ENCODE measurements at regions not wholly inside any gene's neighbourhood (a gene's known extent, or its start where the extent isn't known, plus 50 kb on each side); places are given as distances from the start of the nearest gene placed in this dataset.
"Not testable (repeated sequence)": the region's sequence is repeated elsewhere in the genome, so short reads cannot be mapped to it uniquely, and the experiment has no call there.

DNA sequence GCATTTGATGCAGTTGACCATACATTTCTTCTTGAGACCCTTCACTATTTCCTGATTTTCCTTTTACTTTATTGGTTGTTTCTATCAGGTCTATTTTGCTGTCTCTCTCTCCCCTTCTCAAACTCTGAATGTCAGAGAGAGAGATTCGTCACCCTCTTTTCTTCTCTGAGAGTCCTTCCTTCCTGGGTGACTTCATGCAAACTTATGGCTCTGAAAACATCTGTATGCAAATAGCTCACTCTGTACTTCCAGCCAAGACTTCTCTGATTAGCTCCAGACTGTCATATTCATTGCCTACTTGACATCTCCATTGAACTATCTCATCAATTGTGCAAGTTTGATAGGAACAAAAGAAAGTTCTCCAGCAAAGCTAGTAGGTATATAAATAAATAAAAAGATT is 191.7 kb upstream of the KLF6 start:
- DNase-seq (ENCODE audit: low read depth, low spot score) = no peak

DNA sequence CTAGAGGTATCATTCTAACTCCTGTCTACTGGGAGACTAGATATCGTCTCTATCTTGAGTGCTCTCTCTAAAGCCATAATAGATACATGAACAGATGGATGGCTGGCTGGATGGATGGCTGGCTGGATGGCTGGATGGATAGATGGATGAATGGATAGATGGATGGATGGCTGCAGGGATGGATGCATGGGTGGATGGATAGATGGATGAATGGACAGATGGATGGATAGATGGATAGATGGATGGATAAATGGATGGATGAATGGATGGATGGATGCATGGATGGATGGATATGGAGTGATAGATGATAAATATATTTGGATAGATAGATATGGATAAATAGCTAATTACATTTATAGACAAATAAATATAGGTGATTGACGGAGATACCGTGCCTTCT is 191.2 kb upstream of the KLF6 start:
- no peak for DNase-seq (ENCODE audit: low read depth, low spot score)

DNA sequence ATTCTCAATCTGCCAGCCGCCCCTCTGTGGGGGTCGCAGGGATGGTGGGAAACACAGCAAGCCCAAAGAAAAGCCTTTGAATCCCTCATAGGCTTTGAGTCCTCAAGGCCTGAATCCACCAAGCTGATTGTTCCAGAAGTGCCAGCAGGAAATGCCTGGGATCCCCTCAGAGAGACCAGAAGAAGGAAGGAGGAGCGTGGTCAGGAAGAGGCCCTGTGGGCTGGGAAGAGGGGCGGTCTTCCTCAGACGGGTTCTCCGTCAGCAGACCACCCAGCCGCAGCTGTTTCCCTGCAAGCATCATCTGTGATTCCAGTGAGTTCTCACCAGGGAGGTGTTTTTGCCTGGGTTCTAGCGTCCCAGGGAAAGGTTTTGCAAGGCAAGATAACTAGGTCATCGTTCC is 190.0 kb upstream of the KLF6 start:
- no peak for DNase-seq (ENCODE audit: low read depth, low spot score)

DNA sequence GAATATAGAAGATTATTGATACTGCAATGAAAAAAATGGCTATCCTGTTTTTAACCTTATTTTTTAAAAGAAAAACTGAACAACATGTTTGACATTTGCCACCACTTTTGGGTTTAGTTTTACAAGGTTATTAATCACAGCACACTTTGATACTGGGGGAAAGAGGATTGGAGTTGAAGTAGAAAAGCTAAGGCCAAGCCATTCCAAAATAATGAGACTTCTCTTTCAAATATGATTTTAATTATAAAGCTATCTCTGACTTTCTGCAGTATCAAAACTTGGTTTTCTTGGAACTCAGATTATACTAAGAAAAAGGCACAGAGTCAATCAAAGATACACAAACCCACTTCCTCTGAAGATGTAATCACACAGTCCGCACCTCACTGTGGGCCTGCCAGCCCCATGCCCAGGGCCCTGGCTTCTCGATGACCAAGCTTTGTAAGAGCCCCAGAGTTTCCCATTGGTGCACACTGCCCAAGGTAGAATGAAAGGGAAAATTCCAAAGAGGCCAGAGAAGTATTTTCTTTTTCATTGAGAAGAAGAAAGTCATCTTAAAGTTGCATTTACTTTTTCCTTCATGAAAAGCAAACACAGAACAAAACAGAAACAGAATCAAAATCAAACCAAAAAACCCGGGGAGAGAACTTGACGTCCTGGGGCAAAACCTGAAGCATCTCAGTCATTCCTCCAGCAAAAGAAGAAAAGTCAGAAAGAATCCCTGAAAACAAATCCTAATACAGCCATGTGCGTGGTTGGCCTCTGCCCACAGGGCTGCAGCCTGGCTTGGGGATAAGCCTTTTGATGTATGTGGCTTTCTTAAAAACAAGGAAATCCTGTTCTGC is 187.7 kb upstream of the KLF6 start:
- no peak for DNase-seq (ENCODE audit: low read depth, low spot score)

DNA sequence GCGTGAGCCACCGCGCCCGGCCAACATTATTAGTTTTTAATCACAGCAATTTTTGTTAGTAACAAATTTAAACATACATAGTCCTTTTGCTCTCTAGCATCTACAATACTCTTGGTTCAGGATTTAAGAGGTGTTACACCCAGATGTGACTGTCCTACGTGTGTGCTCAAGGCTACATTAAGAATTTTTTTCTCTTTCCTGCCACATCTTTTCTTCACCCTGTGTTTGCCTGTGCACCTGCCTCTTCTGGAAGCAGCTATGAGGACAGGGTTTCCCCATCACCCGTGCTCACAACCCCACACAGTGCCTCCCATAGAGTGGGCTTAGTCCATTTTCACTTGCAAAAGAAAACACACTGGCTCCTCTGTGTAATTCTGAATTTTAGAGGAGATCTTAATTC is 186.7 kb upstream of the KLF6 start:
- no peak for DNase-seq (ENCODE audit: low read depth, low spot score)

DNA sequence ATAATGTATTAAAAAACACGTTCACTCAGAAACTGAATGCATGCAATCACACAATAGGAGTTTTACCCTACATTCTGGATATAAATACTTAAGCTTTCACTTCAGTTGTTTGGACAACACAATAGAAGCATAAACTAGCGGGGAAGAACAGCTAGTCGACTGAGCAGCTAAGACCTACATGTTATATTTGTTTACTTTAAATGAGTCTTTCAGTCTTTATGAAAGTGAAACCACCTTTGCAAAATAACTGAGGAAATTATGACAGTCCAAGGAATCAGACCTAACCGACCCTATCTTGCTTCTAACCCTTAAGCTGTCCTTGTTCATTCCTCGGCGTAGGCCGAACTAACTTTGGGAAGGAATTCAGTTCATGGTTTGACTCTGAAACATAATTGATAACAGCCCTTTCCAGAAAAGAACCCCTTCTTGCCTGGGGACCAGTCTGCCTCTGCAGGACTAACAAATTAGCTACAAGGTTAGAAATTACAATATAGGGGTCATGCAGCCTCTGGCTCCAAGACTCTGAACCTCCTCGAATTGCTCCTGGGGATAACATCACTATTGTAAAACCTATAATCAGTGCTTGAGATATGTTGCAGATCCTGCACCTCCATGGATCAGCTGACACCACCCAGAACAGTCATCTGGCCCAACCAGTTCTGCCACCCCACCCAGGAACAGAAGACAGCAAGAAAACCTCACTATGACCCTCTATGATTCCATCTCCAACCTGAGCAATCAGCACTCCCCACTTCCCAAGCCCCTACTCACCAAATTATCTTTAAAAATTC is 185.1 kb upstream of the KLF6 start:
- DNase-seq (ENCODE audit: low read depth, low spot score) = no peak

DNA sequence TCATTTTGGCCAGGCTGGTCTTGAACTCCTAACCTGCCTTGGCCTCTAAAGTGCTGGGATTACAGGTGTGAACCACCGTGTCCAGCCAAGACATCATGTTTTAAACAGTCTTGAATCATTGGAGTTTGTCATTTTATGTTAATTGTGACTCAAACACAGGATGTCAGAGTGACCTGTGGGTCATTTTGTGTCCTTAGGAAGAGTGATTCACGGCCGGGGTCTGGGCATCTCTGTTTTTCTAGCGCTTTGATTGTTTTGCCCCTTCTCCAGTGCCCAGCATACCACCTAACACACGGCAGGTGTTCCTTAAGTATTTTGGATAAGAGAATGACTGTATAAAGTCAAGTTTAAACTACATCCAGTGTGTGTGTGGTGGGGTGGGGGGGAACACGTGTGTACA is 183.7 kb upstream of the KLF6 start:
- no peak for DNase-seq (ENCODE audit: low read depth, low spot score)

DNA sequence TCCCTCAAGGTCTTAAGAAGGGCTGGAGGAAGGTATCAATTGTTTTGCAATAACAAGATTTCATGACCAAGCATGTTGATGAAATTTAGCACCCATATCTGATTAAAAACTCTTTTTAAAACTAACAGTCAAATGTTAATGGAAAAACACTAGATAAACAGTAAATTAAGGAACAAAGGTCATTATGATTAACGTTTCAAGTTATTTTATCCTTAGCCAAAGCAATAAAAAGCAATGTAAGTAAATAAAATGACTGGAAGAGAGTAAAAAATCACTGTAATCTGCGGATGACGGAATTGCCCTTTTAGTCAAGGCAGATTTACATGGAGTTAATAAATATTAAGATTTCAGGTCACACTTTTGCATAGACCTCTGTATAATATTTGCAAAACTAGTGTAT is 179.5 kb upstream of the KLF6 start:
- no peak for DNase-seq (ENCODE audit: low read depth, low spot score)

DNA sequence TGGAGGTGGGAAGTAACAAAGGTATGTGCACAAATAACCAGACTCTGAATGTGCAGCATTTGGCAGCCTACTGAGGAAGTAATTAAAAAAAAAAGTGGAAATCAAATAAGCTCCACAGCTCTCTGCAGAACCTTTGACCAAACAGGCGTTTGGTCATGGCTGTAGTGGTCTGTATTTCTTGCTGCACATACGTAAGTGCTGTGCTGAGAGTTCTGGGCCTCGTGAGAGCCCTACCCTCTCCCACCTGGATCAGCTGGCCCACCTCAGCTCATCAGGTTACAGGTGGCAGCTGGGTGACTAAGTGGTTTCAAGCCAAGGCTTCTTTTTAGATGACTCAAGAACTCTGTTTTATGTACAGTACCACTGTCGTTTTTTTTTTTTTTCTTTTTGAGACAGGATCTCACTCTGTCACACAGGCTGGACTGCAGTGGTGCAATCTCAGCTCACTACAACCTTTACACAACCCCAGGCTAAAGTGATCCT is 178.2 kb upstream of the KLF6 start:
- no peak for DNase-seq (ENCODE audit: low read depth, low spot score)

DNA sequence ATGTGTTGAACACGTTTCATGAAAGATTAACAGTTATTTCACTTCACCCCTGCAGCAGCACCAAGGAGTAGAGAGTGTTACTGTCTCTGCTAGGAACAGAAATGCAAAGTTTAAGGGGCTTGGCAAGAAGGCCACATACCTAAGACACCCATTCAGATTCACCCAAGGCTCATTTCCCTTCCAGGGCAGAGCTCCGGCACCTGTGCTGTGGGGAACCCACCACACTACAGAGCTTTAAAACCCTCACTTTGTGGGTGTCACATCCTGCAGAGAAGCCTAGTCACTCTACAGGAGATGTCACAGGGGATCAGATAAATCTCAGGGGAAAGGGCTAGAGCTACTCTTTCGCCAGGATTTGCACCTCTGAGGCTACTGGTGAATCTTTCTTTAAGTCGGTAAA is 176.1 kb upstream of the KLF6 start:
- DNase-seq (ENCODE audit: low read depth, low spot score) = no peak

DNA sequence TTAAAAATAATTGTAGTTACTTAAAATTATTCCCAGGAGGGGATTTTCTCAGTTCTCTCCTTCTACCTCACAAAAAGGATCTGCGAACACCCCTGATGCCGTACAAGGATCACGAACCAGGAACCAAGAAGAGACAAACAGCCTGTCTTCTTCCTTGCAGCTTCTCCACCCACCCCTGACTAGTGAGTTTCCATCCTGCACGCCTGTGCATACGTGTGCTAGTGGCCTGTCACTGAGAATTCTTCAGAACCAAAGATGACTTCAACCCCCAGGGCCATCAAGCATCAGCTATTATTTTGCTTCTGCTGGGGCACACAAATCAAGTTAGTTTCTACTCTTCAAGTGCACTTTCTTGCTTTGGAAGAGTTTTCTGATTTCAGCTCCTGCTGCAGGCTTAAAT is 175.5 kb upstream of the KLF6 start:
- no peak for DNase-seq (ENCODE audit: low read depth, low spot score)

DNA sequence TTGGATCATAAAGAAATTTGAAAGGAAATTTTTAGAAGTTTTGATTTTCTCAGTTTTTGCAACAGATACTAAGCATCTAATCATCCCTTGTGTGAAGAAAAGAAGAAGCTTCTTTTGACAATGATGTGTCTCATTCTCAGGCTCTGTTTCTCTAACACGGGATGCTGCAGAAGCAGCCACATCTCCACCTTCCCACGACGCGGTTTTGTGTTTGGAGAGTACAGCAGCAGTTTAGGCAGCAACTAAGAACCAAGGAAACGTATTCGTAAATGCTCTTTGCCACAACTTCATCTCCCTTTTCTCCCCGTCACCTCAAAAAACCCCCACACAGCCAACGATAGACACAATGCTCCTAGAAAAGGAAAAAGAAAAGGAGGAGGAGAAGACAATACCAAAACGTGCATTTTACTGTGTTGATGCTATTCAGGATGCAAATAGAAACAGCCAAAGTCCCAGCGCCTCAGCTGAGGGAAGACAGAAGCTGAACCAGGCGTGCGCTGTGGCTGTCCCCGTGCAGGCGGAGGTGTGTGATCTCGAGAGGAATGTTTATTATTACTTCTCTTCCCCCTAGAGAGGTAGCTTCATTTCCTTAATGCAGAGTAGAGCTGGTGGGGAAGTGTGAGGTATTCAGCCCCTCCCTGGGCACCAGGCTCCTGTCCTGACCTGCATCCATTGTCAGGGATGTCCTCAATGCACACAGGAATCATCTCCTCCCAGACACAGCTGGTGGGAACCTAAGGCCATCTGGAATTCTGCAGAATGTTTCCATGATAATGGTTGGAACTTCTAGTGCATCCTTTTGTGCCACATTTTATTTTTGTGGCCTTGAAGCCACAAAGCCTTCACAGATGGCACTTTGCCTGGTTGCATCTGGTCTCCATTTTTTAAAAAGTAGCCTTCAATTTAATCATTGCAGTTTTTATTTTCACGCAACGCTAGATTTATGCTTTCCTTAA is 174.6 kb upstream of the KLF6 start:
- no peak for DNase-seq (ENCODE audit: low read depth, low spot score)

DNA sequence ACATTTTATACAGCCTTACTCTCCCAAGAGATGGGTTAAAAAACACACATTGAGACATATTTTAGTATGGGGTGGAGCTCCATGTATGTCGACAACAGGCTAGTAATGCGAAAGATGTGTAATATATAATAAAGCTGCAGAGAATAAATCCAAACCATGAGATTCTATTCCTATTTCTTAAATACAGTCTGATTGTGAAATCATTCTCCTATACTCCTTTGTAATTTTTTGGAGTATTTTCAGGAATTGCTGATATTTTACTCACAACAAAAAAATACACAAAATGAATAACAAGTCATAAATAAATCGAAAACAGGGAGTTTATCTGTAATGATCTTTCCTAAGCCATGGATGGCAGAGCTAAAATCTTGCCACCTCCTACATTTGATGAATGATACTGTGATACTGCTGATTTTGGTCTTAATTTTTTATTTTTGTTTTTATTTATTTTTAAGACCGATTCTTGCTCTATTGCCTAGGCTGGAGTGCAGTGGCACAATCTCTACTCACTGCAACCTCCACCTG is 173.5 kb upstream of the KLF6 start:
- DNase-seq (ENCODE audit: low read depth, low spot score) = no peak

DNA sequence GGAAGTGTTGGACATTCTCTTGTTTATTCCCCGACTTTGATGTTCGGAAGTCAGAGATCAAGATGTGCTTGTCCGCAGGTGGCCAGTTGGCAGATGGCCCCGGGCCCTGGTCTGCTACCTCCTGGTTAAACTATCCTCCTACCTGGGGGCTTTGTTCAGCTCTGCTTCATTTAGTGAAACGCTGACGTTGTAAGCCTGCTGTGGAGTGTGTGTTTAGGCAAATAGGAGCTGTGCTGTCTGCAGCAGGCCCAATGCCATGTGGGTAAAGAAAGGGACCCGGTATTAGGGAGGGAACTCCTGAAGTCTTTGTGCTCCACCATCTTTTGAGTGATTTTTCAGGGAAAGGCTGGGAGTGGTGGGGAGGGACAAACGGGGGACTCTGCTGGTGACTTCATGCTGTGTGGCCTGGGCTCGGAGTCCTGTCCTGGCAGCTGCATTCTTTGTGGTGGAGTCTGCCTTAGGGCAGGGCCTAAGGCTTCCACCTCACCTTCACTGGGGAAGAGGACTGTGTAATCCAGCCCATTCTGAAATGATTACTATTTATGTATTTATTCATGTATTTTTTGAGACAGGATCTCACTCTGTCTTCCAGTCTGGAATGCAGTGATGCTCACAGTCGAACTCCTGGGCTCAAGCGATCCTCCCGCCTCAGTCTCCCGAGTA is 171.1 kb upstream of the KLF6 start:
- DNase-seq (ENCODE audit: low read depth, low spot score) = no peak

DNA sequence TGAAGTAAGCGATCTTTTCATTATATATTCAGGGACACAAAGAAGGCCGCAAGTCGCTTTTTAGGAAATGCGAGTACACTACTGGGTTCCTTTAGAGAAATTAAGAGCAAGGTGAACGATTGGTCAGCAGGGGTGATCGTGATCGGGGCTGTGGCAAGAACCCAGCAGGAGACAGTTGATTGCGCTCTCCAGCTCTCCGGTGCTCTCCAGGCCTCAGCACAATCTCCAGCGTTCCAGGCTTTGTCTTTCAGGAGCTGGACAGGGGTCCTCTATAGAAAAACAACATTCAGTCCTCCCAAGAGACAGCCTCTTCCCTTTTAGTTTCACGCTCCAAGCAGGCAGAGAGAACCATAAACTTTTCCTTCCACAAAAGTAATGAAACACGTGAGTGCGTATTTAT is 170.5 kb upstream of the KLF6 start:
- no peak for DNase-seq (ENCODE audit: low read depth, low spot score)

DNA sequence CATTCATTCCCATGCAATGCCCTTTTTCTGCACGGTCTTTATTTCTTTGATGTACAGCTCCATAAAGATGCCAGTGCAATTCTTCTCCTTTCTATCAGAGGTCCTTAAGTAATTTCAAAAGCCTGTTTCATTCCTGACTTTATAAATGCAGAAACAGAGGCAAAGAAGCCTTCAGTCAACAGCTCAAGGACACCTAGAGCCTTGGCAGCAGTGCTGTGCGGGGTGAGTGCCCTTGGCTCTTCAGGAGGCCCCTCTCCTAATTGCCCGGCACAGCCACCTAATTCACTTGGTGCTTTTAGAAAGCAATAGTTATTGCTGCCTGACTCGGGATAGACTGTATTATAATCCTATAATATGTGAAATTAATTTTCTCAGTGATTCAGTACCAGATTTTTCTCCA is 169.6 kb upstream of the KLF6 start:
- DNase-seq (ENCODE audit: low read depth, low spot score) = no peak

DNA sequence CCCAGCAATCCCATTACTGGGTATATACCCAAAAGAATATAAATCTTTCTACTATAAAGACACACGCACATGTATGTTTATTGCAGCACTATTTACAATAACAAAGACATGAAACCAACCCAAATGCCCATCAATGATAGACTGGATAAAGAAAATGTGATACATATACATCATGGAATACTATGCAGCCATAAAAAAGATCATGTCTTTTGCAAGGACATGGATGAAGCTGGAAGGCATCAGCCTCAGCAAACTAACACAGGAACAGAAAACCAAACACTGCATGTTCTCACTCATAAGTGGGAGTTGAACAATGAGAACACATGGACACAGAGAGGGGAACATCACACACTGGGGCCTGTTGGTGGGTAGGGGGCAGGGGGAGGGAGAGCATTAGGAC is 169.0 kb upstream of the KLF6 start:
- not testable (repeated sequence) for DNase-seq (ENCODE audit: low read depth, low spot score)

DNA sequence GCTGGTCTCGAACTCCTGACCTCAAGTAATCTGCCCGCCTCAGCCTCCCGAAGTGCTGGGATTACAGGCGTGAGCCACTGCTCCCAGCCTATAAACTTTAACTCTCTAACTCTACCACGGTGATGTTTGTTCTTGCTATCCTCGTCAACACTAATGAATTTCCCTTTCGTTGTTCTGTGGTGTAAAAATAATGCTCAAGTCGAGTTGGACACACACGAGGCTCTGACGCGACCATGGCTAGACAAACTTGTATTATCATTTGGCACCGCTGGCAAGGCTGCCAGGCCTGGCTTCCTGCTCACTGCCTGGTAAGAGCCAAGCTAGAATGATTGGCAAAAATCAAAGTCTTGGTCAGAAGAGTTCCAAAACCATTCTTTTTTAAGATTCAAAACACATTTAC is 167.0 kb upstream of the KLF6 start:
- no peak for DNase-seq (ENCODE audit: low read depth, low spot score)

DNA sequence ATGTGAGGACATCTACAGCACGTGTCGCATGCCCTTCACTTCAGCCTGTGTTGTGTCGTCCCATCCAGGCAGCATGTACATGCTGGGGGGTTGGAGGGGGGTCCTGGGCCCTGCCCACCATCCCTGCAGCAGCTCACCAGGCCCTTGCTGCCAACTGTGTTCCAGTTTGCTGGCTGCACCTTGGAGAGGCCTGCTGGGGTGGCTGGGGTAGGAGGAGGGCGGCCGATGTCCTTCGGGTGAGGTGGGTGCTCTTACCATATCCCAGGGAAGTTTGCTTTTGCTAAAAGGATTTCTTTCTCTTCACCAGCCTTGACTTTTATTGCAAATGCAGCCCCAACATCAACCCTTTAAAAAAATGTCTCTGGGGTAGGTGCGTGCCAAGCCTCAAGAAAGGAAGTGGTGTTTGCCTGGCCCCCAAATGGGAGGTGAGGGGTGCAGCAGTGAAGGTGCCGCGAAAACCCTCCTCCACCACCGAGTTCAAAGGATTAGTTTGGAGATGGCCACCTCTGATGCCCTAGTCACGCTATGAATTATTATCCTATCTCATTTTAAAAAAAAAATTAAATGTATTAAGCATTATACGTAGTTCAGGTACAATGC is 165.8 kb upstream of the KLF6 start:
- DNase-seq (ENCODE audit: low read depth, low spot score) = no peak

DNA sequence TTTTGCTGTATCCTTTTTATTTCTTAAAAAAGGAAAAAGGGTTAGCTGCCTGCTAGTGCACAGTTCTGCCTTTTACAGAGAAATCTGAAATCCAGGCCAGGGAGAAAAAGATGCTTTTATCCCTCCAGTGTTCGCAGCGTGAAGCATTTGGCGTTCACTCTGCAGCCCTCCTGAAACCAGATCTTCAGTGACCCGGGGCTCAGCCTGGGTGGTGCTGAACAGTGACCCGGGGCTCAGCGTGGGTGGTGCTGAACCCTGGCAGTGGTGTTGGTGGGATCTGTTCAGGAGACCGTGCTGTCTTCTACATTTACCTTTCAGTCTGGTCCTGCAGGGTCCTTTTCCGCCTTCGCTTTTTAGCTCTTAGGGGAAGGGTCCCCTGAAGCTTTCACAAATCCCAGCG is 164.7 kb upstream of the KLF6 start:
- no peak for DNase-seq (ENCODE audit: low read depth, low spot score)

DNA sequence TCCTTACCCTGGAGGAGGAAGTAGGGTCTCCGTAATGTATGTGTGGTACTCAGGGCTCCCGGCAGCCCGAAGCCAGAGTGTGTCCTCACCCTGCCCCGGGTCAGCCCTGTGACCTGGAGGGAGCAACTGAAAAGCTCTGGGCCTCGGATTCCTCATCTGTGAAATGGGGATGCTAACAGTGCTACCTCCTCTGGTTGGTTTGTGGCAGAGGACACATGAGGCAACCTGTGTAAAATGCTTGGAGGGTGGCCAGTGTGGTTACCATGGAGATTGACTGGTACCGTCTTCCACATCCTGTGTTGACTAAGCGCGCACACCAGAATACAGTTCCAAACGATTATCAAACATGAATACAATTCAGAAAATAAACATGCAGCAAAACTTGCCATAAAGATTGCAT is 163.8 kb upstream of the KLF6 start:
- DNase-seq (ENCODE audit: low read depth, low spot score) = peak; percentile 78

All from pulmonary artery endothelial cell (primary cell).